Thyroid gland (tissue), 4 donors: ENCODE measurements at regions not wholly inside any gene's neighbourhood (a gene's known extent, or its start where the extent isn't known, plus 50 kb on each side); places are given as distances from the start of the nearest gene placed in this dataset.

Experiments
- POLR2A ChIP-seq, 2 donors: fragments of 450-650 bp; IDR thresholded peaks; one replicate each; pipeline ENCODE4 v1.6.1; 2017; ENCODE audit warnings: antibody characterized with exemption in 2 of 2, mild to moderate bottlenecking in 2 of 2, moderate library complexity in 1 of 2
- TF ChIP-seq, protein P1 (sequence below), 6 experiments: fragments of 200-600 bp in 3 of 6; fragments of 450-650 bp in 3 of 6; sonication (generic) in 3 of 6; IDR thresholded peaks; one replicate each; pipeline ENCODE4 v1.5.1; 2016 to 2019; ENCODE audit warnings: antibody characterized with exemption in 6 of 6, mild to moderate bottlenecking in 2 of 6, inconsistent platforms in 1 of 6, moderate library complexity in 1 of 6

DNA sequence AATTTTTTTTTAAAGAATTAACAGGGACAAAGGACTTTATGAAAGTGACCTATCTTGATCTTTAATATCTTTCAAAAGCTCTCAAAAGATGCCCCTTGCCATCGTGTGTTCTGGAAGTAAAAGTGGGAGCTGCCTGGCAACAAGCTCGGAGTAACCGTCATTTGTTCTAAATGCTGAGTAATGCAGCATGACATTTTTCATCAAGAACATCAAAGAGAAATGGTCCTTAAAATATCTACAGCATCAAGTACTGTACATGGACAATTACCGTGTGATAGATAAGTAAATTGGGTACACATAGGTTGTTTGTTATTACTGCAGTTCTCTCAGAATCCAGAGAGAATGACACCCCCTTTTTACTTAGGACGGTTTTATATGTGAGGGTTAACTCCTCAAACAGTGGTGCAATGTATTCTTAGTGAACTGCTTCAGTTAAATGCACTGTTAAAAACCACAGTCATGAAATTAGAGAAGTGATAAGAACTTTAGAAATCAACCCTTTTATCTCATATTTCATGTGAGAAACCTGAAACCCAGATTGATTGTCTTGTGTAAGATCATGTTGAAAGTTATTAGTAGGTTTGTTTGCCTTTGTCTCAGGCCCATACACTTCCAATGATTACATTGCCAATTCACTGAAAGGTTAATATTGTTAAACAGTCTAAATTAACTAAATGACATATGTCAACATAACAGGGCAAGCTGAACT, 90.6 kb upstream of the HNMT start:
- TF ChIP-seq, protein P1, sequence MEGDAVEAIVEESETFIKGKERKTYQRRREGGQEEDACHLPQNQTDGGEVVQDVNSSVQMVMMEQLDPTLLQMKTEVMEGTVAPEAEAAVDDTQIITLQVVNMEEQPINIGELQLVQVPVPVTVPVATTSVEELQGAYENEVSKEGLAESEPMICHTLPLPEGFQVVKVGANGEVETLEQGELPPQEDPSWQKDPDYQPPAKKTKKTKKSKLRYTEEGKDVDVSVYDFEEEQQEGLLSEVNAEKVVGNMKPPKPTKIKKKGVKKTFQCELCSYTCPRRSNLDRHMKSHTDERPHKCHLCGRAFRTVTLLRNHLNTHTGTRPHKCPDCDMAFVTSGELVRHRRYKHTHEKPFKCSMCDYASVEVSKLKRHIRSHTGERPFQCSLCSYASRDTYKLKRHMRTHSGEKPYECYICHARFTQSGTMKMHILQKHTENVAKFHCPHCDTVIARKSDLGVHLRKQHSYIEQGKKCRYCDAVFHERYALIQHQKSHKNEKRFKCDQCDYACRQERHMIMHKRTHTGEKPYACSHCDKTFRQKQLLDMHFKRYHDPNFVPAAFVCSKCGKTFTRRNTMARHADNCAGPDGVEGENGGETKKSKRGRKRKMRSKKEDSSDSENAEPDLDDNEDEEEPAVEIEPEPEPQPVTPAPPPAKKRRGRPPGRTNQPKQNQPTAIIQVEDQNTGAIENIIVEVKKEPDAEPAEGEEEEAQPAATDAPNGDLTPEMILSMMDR (IDR thresholded peaks at IDR 0.05): no peak
- TF ChIP-seq POLR2A (IDR thresholded peaks at IDR 0.05): no peak
